OCI-LY7 (cell line): ENCODE measurements at regions not wholly inside any gene's neighbourhood (a gene's known extent, or its start where the extent isn't known, plus 50 kb on each side); places are given as distances from the start of the nearest gene placed in this dataset.

Source experiments
- EZH2phosphoT487 ChIP-seq: fragments of 200-600 bp; sonication (generic); IDR thresholded peaks from 2 replicates; pipeline ENCODE4 v1.6.1; 2018; ENCODE audit warnings: low read depth, borderline replicate concordance, mild to moderate bottlenecking, mixed run types, antibody characterized with exemption, low read length, moderate library complexity, mixed read lengths
- TF ChIP-seq, protein P1 (sequence below): fragments of 200-600 bp; sonication (generic); conservative IDR thresholded peaks from 2 replicates; pipeline ENCODE4 v1.5.1; 2014; ENCODE audit warnings: mild to moderate bottlenecking, antibody characterized with exemption, low read length, moderate library complexity, mixed read lengths

DNA sequence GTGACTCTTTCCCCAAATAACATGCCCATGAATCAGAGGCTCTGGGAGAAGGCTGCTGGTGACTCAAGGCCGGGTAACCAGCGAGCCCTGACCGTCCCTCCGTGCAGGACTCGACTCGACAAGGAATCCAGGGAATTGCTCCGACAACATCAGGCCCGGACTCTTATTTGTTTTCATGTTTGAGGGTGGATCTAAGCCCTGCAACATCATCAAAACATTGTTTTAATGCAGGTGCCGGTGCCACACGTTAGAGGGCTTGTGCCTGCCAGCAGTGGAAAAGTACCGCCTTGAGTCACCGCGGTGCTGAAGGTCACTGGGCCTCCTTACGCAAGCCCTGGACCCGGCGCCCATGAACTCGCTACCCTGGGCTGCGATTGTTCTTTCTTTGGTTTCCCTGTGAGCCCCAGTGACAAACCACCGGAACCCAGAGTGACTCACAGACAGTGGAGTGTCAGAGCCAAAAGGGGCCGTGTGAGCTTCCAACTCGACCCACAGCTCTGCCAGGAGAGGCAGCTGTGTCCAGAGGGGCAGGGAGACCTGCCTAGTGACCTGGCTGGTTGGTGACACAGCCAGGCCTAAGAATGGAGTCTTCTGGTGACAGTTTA, 139.4 kb upstream of the SHH start:
- TF ChIP-seq, protein P1, sequence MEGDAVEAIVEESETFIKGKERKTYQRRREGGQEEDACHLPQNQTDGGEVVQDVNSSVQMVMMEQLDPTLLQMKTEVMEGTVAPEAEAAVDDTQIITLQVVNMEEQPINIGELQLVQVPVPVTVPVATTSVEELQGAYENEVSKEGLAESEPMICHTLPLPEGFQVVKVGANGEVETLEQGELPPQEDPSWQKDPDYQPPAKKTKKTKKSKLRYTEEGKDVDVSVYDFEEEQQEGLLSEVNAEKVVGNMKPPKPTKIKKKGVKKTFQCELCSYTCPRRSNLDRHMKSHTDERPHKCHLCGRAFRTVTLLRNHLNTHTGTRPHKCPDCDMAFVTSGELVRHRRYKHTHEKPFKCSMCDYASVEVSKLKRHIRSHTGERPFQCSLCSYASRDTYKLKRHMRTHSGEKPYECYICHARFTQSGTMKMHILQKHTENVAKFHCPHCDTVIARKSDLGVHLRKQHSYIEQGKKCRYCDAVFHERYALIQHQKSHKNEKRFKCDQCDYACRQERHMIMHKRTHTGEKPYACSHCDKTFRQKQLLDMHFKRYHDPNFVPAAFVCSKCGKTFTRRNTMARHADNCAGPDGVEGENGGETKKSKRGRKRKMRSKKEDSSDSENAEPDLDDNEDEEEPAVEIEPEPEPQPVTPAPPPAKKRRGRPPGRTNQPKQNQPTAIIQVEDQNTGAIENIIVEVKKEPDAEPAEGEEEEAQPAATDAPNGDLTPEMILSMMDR = no peak
- no peak for TF ChIP-seq EZH2phosphoT487
